PC-9 (cell line): ENCODE measurements at regions not wholly inside any gene's neighbourhood (a gene's known extent, or its start where the extent isn't known, plus 50 kb on each side); places are given as distances from the start of the nearest gene placed in this dataset.

Experiments used
- BruUV-seq: library from RNA; stranded (reverse); fragments of 400-500 nt; replicated peaks from 2 replicates; lab custom pipeline; 2021; lab: Mats Ljungman, UMichigan
- CTCF ChIA-PET: fragments of 300-600 bp; sonication (Branson Sonifier 250); formaldehyde crosslinking; loops from one replicate; lab custom pipeline; 2022; ENCODE audit warnings: antibody characterized with exemption; lab: Charles Lee
- POLR2A ChIA-PET: fragments of 300-600 bp; sonication (Branson Sonifier 250); formaldehyde crosslinking; loops from one replicate; lab custom pipeline; 2022; ENCODE audit warnings: antibody characterized with exemption; ENCODE audit not compliant: unreplicated experiment; lab: Charles Lee
- DNase-seq, 2 experiments: peaks; one replicate each; pipeline versions ENCODE4 v3.0.0 to v3.0.0-alpha.2; 2015 to 2022; ENCODE audit warnings: mixed read lengths in 1 of 2
- H2AFZ ChIP-seq: fragments of 200-600 bp; sonication (generic); 2 replicates; pipeline ENCODE4 v1.8.1; 2017; ENCODE audit warnings: antibody characterized with exemption
- H3F3A ChIP-seq: fragments of 200-600 bp; sonication (generic); 2 replicates; pipeline ENCODE4 v1.8.1; 2017; ENCODE audit warnings: antibody characterized with exemption, mild to moderate bottlenecking, low read depth; ENCODE audit not compliant: insufficient read depth
- H3K27ac ChIP-seq: fragments of 200-600 bp; sonication (generic); 2 replicates; pipeline ENCODE4 v1.6.1; 2016; ENCODE audit warnings: mixed run types
- H3K27me3 ChIP-seq: fragments of 200-600 bp; sonication (generic); 2 replicates; pipeline ENCODE4 v1.6.1; 2016; ENCODE audit warnings: low read depth, mixed run types; ENCODE audit not compliant: insufficient read depth
- H3K36me3 ChIP-seq: fragments of 200-600 bp; sonication (generic); 2 replicates; pipeline ENCODE4 v1.6.1; 2016; ENCODE audit warnings: low read depth, mixed run types
- H3K4me1 ChIP-seq: fragments of 200-600 bp; sonication (generic); replicated peaks from 2 replicates; pipeline ENCODE4 v1.6.1; 2016; ENCODE audit warnings: mixed run types; ENCODE audit not compliant: insufficient read depth
- H3K4me2 ChIP-seq: fragments of 200-600 bp; sonication (generic); 2 replicates; pipeline ENCODE4 v1.6.1; 2017; ENCODE audit warnings: mixed run types
- H3K4me3 ChIP-seq: fragments of 200-600 bp; sonication (generic); 2 replicates; pipeline ENCODE4 v1.6.1; 2016; ENCODE audit warnings: mixed run types
- H3K79me2 ChIP-seq: fragments of 200-600 bp; sonication (generic); 2 replicates; pipeline ENCODE4 v1.6.1; 2017; ENCODE audit warnings: low read depth, mixed run types
- H3K9me2 ChIP-seq: fragments of 200-600 bp; sonication (generic); 2 replicates; pipeline ENCODE4 v1.8.1; 2017; ENCODE audit warnings: mild to moderate bottlenecking; ENCODE audit not compliant: insufficient read depth
- H3K9me3 ChIP-seq: fragments of 200-600 bp; sonication (generic); 2 replicates; pipeline ENCODE4 v1.8.1; 2016; ENCODE audit warnings: low read depth; ENCODE audit not compliant: insufficient read depth
- H4K20me1 ChIP-seq: fragments of 200-600 bp; sonication (generic); 2 replicates; pipeline ENCODE4 v1.8.1; 2017; ENCODE audit not compliant: insufficient read depth
- EZH2 ChIP-seq: fragments of 200-600 bp; sonication (generic); IDR thresholded peaks from 2 replicates; pipeline ENCODE4 v1.8.0; 2017; ENCODE audit warnings: antibody characterized with exemption, low read depth
- intact Hi-C: fragments of 100-400 bp; cut with micrococcal nuclease; formaldehyde crosslinking; loops from one replicate; pipeline ENCODE4 v1.10.0; 2022; ENCODE audit not compliant: unreplicated experiment
- TF ChIP-seq, protein P1 (sequence below): fragments of 200-600 bp; sonication (generic); conservative IDR thresholded peaks from 2 replicates; pipeline ENCODE4 v1.6.1; 2017; ENCODE audit warnings: mixed run types, antibody characterized with exemption, mild to moderate bottlenecking, moderate library complexity

DNA sequence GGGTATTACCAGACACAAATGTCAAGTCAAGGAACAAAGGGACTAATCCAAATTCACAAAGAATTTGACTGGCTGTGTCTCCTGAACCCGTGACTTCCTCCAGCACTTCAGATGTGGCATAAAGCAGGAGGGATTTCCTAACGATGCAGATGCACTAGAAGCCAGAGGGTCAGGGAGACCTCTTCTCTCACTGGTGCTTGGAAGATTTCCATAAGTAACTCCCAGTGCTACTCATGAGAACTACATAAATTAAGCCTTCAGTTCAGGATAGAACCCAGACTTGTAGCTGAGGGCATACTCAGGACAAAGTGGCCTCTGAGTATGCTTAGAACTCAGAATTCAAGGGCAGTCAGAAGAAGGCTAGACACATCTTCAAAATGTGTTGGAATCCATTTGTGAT, 83.6 kb upstream of the NRIP1 start:
- no peaks in the 10 kb centered on the region; the same call in 1 of the 2 replicates for H3K9me2 ChIP-seq
- no peak overlapping the region for H2AFZ ChIP-seq
- DNase-seq = no peak
- intact Hi-C loops = no loop called here
- TF ChIP-seq, protein P1, sequence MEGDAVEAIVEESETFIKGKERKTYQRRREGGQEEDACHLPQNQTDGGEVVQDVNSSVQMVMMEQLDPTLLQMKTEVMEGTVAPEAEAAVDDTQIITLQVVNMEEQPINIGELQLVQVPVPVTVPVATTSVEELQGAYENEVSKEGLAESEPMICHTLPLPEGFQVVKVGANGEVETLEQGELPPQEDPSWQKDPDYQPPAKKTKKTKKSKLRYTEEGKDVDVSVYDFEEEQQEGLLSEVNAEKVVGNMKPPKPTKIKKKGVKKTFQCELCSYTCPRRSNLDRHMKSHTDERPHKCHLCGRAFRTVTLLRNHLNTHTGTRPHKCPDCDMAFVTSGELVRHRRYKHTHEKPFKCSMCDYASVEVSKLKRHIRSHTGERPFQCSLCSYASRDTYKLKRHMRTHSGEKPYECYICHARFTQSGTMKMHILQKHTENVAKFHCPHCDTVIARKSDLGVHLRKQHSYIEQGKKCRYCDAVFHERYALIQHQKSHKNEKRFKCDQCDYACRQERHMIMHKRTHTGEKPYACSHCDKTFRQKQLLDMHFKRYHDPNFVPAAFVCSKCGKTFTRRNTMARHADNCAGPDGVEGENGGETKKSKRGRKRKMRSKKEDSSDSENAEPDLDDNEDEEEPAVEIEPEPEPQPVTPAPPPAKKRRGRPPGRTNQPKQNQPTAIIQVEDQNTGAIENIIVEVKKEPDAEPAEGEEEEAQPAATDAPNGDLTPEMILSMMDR = no peak
- TF ChIP-seq EZH2 = no peak
- H3K9me3 ChIP-seq = no peaks in the 10 kb centered on the region
- no TSS peak for BruUV-seq
- H3K4me2 ChIP-seq = no peak overlapping the region
- H3K27me3 ChIP-seq = no peaks in the 10 kb centered on the region
- no peaks in the 10 kb centered on the region for H3K36me3 ChIP-seq
- no peaks in the 10 kb centered on the region for H3K79me2 ChIP-seq
- ChIA-PET CTCF (no interaction called here), POLR2A (no interaction called here)
- no peaks in the 10 kb centered on the region for H3K4me1 ChIP-seq
- no peak overlapping the region for H3K27ac ChIP-seq
- no peaks in the 10 kb centered on the region for H4K20me1 ChIP-seq
- H3K4me3 ChIP-seq = no peak overlapping the region
- no peaks in the 10 kb centered on the region for H3F3A ChIP-seq

DNA sequence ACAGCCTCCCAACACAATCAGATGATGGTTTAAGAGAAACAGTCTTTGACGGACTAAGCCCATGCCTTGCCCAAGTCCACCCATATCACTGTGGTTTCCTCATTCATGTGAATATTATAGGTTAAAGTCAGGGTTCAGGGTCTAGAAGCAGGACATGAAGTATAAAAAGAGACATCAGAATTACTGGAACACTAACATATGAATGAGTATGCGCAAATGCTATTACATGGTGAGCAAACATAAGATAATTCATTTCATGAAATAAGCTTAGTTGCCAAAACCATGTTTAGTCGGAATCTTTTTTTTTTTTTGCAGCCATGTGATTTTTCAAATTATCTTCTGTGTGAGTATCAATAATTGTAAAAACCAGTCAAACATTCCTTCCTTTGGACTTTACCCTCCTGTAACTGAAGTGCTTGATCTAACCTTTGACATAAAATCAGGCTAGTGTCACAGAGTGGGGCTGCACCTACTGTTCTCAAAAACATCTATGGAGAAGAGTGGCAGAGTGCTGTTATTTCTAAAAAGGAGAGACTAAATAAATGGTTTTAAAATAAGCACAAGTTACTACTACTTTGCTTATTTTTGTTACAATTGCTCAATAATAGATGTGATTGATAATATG, 84.9 kb upstream of the NRIP1 start:
- Histone ChIP-seq H3K36me3 (no peaks in the 10 kb centered on the region), H3K4me1 (no peaks in the 10 kb centered on the region), H3K79me2 (no peaks in the 10 kb centered on the region), H3F3A (no peaks in the 10 kb centered on the region), H3K27me3 (no peaks in the 10 kb centered on the region), H3K27ac (no peak overlapping the region), H3K4me3 (no peak overlapping the region), H4K20me1 (no peaks in the 10 kb centered on the region), H3K4me2 (no peak overlapping the region), H3K9me3 (no peaks in the 10 kb centered on the region), H2AFZ (no peak overlapping the region), H3K9me2 (no peaks in the 10 kb centered on the region; the same call in 1 of the 2 replicates)
- ChIA-PET CTCF (no interaction called here), POLR2A (no interaction called here)
- BruUV-seq = no TSS peak
- intact Hi-C loops = no loop called here
- TF ChIP-seq EZH2 = no peak
- TF ChIP-seq, protein P1 = no peak
- no peak for DNase-seq

DNA sequence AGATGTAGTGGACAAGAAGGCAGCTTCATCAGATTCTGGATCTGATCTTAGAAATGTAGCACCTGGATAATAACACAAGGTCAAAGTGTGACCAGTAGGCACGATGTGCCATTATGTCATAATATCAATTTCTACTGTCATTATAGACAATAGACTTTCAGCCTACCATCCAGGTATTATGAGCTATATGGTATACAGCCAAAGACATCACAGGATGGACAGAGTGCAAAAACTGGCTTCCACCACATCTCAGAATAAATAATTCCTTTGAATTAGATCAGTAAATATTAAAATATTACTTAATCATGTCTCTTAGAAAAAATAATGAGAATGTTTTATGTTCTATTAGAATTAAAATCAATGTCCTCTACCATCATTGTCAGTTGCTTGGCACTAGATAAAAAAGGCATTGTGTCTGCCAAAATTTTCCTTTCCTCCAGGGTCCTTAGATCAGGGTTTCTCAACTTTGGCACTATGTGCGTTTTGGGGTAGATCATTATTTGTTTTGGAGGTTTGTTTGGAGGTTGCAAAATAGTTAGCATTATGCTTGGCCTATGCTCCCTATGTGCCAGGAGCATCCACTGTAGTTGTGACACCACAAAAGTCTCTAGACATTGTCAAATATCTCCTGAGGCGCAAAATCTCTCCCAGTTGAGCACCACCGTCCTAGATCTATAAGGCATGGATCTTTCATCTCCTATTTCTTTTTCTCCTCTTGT, 86.7 kb upstream of the NRIP1 start:
- CTCF ChIA-PET = no interaction called here
- POLR2A ChIA-PET = no interaction called here
- H3K4me1 ChIP-seq = no peaks in the 10 kb centered on the region
- BruUV-seq = no TSS peak
- H3K4me2 ChIP-seq = no peak overlapping the region
- H3K9me3 ChIP-seq = no peaks in the 10 kb centered on the region
- H3F3A ChIP-seq = no peaks in the 10 kb centered on the region
- no peak for DNase-seq
- H3K27me3 ChIP-seq = no peaks in the 10 kb centered on the region
- H3K79me2 ChIP-seq = no peaks in the 10 kb centered on the region
- H2AFZ ChIP-seq = no peak overlapping the region
- no peaks in the 10 kb centered on the region for H4K20me1 ChIP-seq
- H3K4me3 ChIP-seq = no peak overlapping the region
- intact Hi-C loops = no loop called here
- no peaks in the 10 kb centered on the region for H3K9me2 ChIP-seq
- no peak overlapping the region for H3K27ac ChIP-seq
- H3K36me3 ChIP-seq = no peaks in the 10 kb centered on the region
- TF ChIP-seq, protein P1 = no peak
- TF ChIP-seq EZH2 = no peak
